Smooth muscle cell (in vitro differentiated cells): ENCODE measurements at regions not wholly inside any gene's neighbourhood (a gene's known extent, or its start where the extent isn't known, plus 50 kb on each side); places are given as distances from the start of the nearest gene placed in this dataset.
A peak's percentile ranks its signal among the peaks of the same experiment; 100 is the strongest.

Source experiments
- DNase-seq: peaks from one replicate; lab custom pipeline; 2025; ENCODE audit not compliant: unreplicated experiment; lab: John Stamatoyannopoulos, UW
- H2AFZ ChIP-seq: fragments of 200-600 bp; sonication (generic); 2 replicates; pipeline ENCODE4 v1.6.0; 2016; ENCODE audit warnings: antibody characterized with exemption, low read depth, mild to moderate bottlenecking
- H3F3A ChIP-seq: fragments of 200-600 bp; sonication (generic); 2 replicates; pipeline ENCODE4 v1.6.0; 2017; ENCODE audit warnings: antibody characterized with exemption, low read depth
- H3K27ac ChIP-seq: fragments of 200-600 bp; sonication (generic); 2 replicates; pipeline ENCODE4 v1.5.1; 2016; ENCODE audit warnings: low read depth, mild to moderate bottlenecking
- H3K27me3 ChIP-seq: fragments of 200-600 bp; sonication (generic); 2 replicates; pipeline ENCODE4 v1.6.1; 2016; ENCODE audit warnings: low read depth, mild to moderate bottlenecking
- H3K36me3 ChIP-seq: fragments of 200-600 bp; sonication (generic); 2 replicates; pipeline ENCODE4 v1.5.1; 2016; ENCODE audit warnings: low read depth
- H3K4me1 ChIP-seq: fragments of 200-600 bp; sonication (generic); 2 replicates; pipeline ENCODE4 v1.5.1; 2016; ENCODE audit warnings: low read depth
- H3K4me2 ChIP-seq: fragments of 200-600 bp; sonication (generic); 2 replicates; pipeline ENCODE4 v1.6.0; 2016; ENCODE audit warnings: mild to moderate bottlenecking
- H3K4me3 ChIP-seq: fragments of 200-600 bp; sonication (generic); 2 replicates; pipeline ENCODE4 v1.5.1; 2016; ENCODE audit warnings: mild to moderate bottlenecking
- H3K79me2 ChIP-seq: fragments of 200-600 bp; sonication (generic); 2 replicates; pipeline ENCODE4 v1.6.0; 2016; ENCODE audit warnings: low read depth, mild to moderate bottlenecking
- H3K9ac ChIP-seq: fragments of 200-600 bp; sonication (generic); 2 replicates; pipeline ENCODE4 v1.6.0; 2016; ENCODE audit warnings: low read depth
- H3K9me3 ChIP-seq: fragments of 200-600 bp; sonication (generic); replicated peaks from 2 replicates; pipeline ENCODE4 v1.5.1; 2016; ENCODE audit warnings: low read depth
- H4K20me1 ChIP-seq: fragments of 200-600 bp; sonication (generic); 2 replicates; pipeline ENCODE4 v1.6.0; 2016; ENCODE audit warnings: low read depth
- CTCF ChIP-seq: fragments of 200-600 bp; sonication (generic); IDR thresholded peaks from 2 replicates; pipeline ENCODE4 v1.5.1; 2017; ENCODE audit warnings: borderline replicate concordance, mild to moderate bottlenecking, antibody characterized with exemption; ENCODE audit not compliant: insufficient read depth, poor library complexity, severe bottlenecking
- WGBS: methylation state at CpG from one replicate; pipeline ENCODE4 v1.1.7; 2016; ENCODE audit warnings: low lambda C conversion rate; 5-methylcytosine and 5-hydroxymethylcytosine counted together

- H3K27me3 ChIP-seq = no peaks in the 10 kb centered on the region
Observed at GRCh38 chr3:66095295-66096001, 56.7 kb upstream of the MAGI1 start.

GRCh38 chr3:66093981-66094380, 55.3 kb upstream of the MAGI1 start:
- H3K4me3 ChIP-seq = no peak overlapping the region

More at GRCh38 chr3:66095295-66096001, 56.7 kb upstream of the MAGI1 start:
- Histone ChIP-seq H2AFZ (no peak overlapping the region), H3K27ac (peak overlapping the region; percentile 46), H3K4me3 (no peak overlapping the region), H3K36me3 (no peaks in the 10 kb centered on the region), H3K9ac (no peak overlapping the region), H3K9me3 (no peaks in the 10 kb centered on the region), H3K4me1 (no peaks in the 10 kb centered on the region), H3K4me2 (no peak overlapping the region), H4K20me1 (no peaks in the 10 kb centered on the region), H3K79me2 (no peaks in the 10 kb centered on the region), H3F3A (peaks cover 6% of the 10 kb centered on the region)
- DNase-seq = no peak
- no peak for TF ChIP-seq CTCF
- WGBS = 63% methylated on average over 5 of the region's 5 CpGs

GRCh38 chr3:66092175-66092995, 53.7 kb upstream of the MAGI1 start:
- H3K36me3 ChIP-seq = no peaks in the 10 kb centered on the region
- H3K9ac ChIP-seq = no peak overlapping the region
- no peak overlapping the region for H3K4me3 ChIP-seq
- no peaks in the 10 kb centered on the region for H3K79me2 ChIP-seq
- H2AFZ ChIP-seq = peak overlapping the region; percentile 77
- H3K27ac ChIP-seq = no peak overlapping the region
- 63% methylated on average over 10 of the region's 10 CpGs for WGBS
- H3K4me2 ChIP-seq = no peak overlapping the region
- H3K27me3 ChIP-seq = no peaks in the 10 kb centered on the region
- TF ChIP-seq CTCF = no peak
- no peak for DNase-seq
- H3K4me1 ChIP-seq = no peaks in the 10 kb centered on the region
- H4K20me1 ChIP-seq = no peaks in the 10 kb centered on the region
- H3F3A ChIP-seq = peaks cover 6% of the 10 kb centered on the region
- no peaks in the 10 kb centered on the region for H3K9me3 ChIP-seq

More at GRCh38 chr3:66093981-66094380, 55.3 kb upstream of the MAGI1 start:
- Histone ChIP-seq H3K9me3 (no peaks in the 10 kb centered on the region), H3K4me2 (no peak overlapping the region), H3K27me3 (no peaks in the 10 kb centered on the region), H4K20me1 (no peaks in the 10 kb centered on the region), H3K79me2 (no peaks in the 10 kb centered on the region), H3F3A (peaks cover 6% of the 10 kb centered on the region), H3K9ac (no peak overlapping the region), H3K4me1 (no peaks in the 10 kb centered on the region), H3K27ac (no peak overlapping the region), H2AFZ (no peak overlapping the region), H3K36me3 (no peaks in the 10 kb centered on the region)
- DNase-seq = no peak
- 97% methylated on average over 4 of the region's 4 CpGs for WGBS
- TF ChIP-seq CTCF = no peak
